ENCODE measurements at regions not wholly inside any gene's neighbourhood (a gene's known extent, or its start where the extent isn't known, plus 50 kb on each side); places are given as distances from the start of the nearest gene placed in this dataset.

- TF ChIP-seq RBBP5 (conservative IDR thresholded peaks at IDR 0.05): no peak
- TF ChIP-seq RELB (IDR thresholded peaks at IDR 0.05; ENCODE audit: low read depth): no peak
- no peak for TF ChIP-seq KDM1A (IDR thresholded peaks at IDR 0.05; ENCODE audit: borderline replicate concordance)
- no peak for TF ChIP-seq GABPA (IDR thresholded peaks at IDR 0.05; ENCODE audit: low read depth)
- TF ChIP-seq CTCF (IDR thresholded peaks at IDR 0.05 in 2 of 3, conservative IDR thresholded peaks at IDR 0.05 in 1 of 3; ENCODE audit: control insufficient read depth in 2 of 3, extremely low read depth in 1 of 3, insufficient read depth in 1 of 3, low read depth in 3 of 3, low read length in 3 of 3): no peak
- TF ChIP-seq YY1 (IDR thresholded peaks at IDR 0.05; ENCODE audit: low read depth, low read length): no peak
- TF ChIP-seq TCF7 (IDR thresholded peaks at IDR 0.05; ENCODE audit: borderline replicate concordance): no peak
- no peak for TF ChIP-seq EZH2 (IDR thresholded peaks at IDR 0.05; ENCODE audit: borderline replicate concordance, control insufficient read depth, low read depth, low read length)
- no peak for TF ChIP-seq ZNF24 (IDR thresholded peaks at IDR 0.05)
- no peak for TF ChIP-seq ZNF274 (IDR thresholded peaks at IDR 0.05; ENCODE audit: insufficient read depth, insufficient read length)
- no peak for TF ChIP-seq POLR2A (IDR thresholded peaks at IDR 0.05; ENCODE audit: low read depth, low read length)
These were observed 128.3 kb upstream of the ETAA1 start for GRCh38 chr2:67268797-67269196.

Measured in GM12878 (cell line).